HG03460 (cell line): ENCODE measurements at regions not wholly inside any gene's neighbourhood (a gene's known extent, or its start where the extent isn't known, plus 50 kb on each side); places are given as distances from the start of the nearest gene placed in this dataset.

Experiments used
- ATAC-seq: cut with Tn5 transposase; IDR thresholded peaks from one replicate; pipeline ENCODE4 v1.9.1; 2021; ENCODE audit not compliant: unreplicated experiment

GRCh38 chrX:21126661-21127060 is 247.6 kb upstream of the CNKSR2 start:
- no peak for ATAC-seq

- ATAC-seq, result no peak
Measured at GRCh38 chrX:21131346-21131745, 242.9 kb upstream of the CNKSR2 start.

GRCh38 chrX:21131786-21132185 is 242.4 kb upstream of the CNKSR2 start:
- no peak for ATAC-seq

- ATAC-seq, result no peak
Measured at GRCh38 chrX:21132686-21133393, 241.4 kb upstream of the CNKSR2 start.

- ATAC-seq, result no peak
Measured at GRCh38 chrX:21150208-21150607, 224.0 kb upstream of the CNKSR2 start.

GRCh38 chrX:21151051-21151450 is 223.2 kb upstream of the CNKSR2 start:
- no peak for ATAC-seq

GRCh38 chrX:21153033-21153432 is 221.2 kb upstream of the CNKSR2 start:
- no peak for ATAC-seq

- ATAC-seq, result no peak
Measured at GRCh38 chrX:21153503-21153902, 220.7 kb upstream of the CNKSR2 start.

- no peak for ATAC-seq
Measured at GRCh38 chrX:21155916-21156315, 218.3 kb upstream of the CNKSR2 start.

- no peak for ATAC-seq
Measured at GRCh38 chrX:21156632-21157031, 217.6 kb upstream of the CNKSR2 start.

- ATAC-seq, result no peak
Measured at GRCh38 chrX:21158678-21159077, 215.5 kb upstream of the CNKSR2 start.

GRCh38 chrX:21166272-21166982 is 207.8 kb upstream of the CNKSR2 start:
- ATAC-seq, result no peak

GRCh38 chrX:21167011-21167410 is 207.2 kb upstream of the CNKSR2 start:
- ATAC-seq, result no peak

- ATAC-seq, result no peak
Measured at GRCh38 chrX:21167494-21167893, 206.7 kb upstream of the CNKSR2 start.

- ATAC-seq, result no peak
Measured at GRCh38 chrX:21168401-21169160, 205.6 kb upstream of the CNKSR2 start.

GRCh38 chrX:21171181-21171580 is 203.0 kb upstream of the CNKSR2 start:
- ATAC-seq, result no peak

- ATAC-seq, result no peak
Measured at GRCh38 chrX:21174439-21174838, 199.8 kb upstream of the CNKSR2 start.

GRCh38 chrX:21176921-21177571 is 197.2 kb upstream of the CNKSR2 start:
- ATAC-seq, result no peak

GRCh38 chrX:21181232-21181853 is 192.9 kb upstream of the CNKSR2 start:
- ATAC-seq, result no peak

GRCh38 chrX:21193196-21193595 is 181.0 kb upstream of the CNKSR2 start:
- no peak for ATAC-seq

- no peak for ATAC-seq
Measured at GRCh38 chrX:21194526-21194925, 179.7 kb upstream of the CNKSR2 start.
